Stimulated activated CD8-positive, alpha-beta memory T cell treated with anti-CD3 and anti-CD28 coated beads, Interleukin-4, amount 100 ng/mL, for 4 hours (primary cell): ENCODE measurements at regions not wholly inside any gene's neighbourhood (a gene's known extent, or its start where the extent isn't known, plus 50 kb on each side); places are given as distances from the start of the nearest gene placed in this dataset.

Experiments
- DNase-seq, 2 donors: peaks; one replicate each; pipeline ENCODE4 v3.0.0-alpha.2; 2020; ENCODE audit warnings: low read depth in 2 of 2, low spot score in 1 of 2

DNA sequence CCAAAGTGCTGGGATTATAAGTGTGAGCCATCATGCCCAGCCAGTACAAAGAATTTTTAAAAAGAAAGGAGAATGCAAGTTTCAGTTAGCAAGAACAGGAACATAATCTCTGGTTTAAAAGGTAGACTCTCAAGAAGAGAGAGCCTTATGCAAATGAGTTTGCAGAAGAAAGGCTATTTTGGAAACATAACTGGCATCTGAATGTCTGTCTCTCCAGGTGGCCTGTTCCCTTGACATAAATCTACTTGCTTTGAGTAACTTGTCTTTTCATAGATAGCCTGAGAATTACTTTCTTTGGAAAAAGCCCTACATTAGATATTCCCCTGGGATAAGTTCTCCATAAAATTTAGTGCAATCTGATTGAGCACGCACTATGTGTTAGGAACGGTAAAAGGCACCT is 109.6 kb downstream of the ICOS start:
- DNase-seq: no peak

DNA sequence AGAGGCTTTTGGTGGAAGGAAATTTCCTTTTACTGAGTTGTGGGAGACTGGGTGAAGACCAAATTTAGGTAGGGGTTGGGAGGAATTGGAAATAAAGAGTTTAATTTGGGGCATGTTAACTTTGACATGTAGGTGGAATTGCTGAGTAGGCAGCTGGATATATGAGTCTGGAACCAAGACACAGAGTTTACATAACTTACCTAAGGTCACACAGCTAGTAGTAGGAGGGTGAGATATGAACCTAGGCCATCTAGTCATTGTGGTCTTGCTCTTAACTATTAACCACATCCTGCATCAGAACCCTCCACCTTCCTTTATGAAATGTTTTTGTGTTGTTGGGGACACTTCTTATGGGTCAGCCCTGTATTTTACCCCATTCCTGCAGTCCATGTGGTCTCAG is 113.1 kb downstream of the ICOS start:
- DNase-seq: no peak

DNA sequence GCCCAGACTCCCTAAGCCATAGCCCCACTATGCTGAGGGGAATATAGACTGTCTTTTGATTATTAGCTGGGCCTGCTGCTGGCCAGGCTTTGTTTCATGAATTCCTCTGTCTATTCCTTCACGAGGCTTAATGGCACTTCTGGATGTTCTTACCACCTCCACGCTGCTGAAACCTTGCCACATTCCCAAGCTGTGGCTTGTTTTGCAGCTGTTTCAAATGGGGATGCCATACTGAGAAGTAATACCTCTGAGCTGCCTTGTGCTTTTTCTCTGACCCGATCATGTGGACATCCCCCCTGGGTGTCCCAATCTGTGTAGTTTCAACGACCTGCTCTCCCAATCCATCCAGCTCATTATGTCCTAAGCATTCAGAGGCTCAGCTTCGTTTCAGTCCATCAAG is 114.1 kb downstream of the ICOS start:
- no peak for DNase-seq

DNA sequence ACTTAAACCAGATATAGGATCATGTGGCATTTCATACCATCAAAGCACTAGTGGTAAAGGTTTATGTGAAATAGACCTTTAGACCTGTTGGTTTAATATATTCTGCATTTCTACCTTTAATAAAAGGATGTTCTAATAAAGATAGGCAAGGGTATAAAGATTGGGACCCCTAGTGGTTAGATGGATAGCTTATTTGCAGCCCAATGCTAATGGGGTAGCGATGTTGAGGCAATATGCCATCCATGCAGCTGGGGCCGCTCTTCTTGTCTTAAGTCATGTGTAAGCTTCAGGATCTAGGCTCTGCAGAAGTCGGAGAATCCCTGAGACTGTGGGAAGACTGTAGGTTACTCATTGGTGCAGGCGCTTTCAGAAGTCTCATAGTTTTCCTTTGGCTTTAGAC is 114.9 kb downstream of the ICOS start:
- no peak for DNase-seq

DNA sequence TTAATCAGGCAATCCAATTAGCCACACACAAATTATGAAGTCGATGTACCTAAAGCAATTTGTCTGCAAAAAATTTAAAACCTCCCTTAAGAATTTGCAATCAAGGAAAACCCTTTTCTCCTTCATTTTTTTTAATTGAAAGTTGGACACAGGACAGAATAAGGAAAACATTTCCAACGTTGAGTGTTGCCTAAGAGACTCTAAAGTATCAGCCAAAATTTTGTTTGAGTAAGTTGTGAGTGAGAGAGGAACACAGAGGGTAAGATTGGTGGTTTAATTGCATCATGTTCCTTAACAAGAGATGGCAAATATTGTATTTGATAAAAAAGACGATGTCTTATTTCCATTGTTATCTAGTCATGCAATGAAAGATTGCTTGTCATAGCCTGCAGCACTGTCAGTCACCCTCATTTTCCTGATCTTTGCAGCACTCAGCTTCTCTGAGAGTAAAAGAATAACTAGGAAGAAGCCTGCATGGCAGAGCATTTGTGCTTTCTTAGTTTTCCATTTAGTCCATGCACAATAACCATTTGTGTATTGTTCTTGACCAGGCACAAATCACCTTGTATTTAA is 115.5 kb downstream of the ICOS start:
- no peak for DNase-seq

DNA sequence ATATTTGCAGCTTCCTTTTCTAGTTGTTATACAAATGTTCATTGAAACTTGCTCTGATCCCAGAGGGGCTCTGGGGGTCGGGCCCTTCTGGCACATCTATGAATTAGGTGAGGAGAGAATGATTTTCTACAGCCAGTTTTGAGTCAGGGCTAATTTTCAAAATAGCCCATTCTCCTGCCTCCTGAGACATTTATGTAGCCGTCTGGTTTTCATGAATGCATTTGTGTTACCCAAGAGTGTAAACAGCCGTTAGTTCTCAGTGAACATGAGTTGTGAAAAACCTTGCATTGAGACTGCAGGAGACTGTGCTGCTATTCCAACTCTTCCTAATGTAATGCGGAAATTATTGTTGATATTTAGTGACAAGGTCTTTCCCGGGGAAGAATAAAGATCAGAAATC is 122.5 kb downstream of the ICOS start:
- no peak for DNase-seq

DNA sequence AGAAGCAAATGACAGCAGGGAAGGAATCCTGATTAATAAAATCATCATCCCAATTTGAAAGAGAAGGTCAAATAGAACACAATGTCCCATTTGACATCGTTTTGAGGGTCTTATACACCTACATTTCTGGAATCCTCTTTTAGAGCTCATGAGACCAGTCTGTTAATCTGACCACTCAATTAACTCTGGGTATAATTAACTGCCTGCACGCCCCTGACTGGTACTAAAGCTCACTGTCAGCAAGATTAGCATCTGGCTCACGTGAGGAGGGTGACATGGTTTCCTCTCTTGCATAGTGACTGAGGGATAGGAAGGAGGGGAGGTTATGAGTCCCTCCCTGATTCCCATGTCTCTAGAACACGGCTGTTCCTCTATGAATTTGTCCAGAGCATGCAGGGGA is 124.3 kb downstream of the ICOS start:
- no peak for DNase-seq

DNA sequence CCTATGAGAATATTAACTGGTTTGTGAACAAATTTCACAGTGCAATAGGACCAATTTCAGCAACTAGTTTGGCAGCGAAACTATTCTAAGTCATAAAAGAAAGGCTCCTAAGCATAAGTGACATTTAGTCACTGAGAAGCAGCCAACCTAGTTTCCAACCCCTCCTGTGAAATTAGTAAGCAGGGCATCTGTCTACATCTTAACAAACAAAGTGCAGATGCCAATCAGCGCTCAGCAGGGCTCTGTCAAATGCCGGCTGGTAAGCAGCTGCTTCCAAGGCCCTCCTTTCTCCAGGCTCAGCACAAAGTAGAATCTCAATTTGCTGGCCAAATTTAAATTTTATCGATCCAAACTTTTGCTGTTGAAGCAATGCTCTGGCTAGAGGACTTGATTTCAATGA is 124.7 kb downstream of the ICOS start:
- DNase-seq: no peak

DNA sequence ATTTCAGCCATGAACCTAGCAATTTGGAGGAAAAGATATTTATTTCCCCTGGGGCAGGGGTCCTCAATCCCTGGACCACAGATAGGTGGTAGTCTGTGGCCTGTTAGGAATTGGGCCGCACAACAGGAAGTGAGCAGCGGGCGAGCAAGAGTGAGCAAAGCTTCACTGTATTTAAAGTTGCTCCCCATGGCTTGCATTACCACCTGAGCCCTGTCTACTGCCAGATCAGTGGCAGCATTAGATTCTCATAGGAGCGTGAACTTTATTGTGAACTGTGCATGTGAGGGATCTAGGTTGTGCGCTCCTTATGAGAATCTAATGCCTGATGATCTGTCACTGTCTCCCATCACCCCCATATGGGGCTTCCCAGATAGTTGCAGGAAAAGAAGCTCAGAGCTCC is 127.6 kb downstream of the ICOS start:
- DNase-seq: no peak

DNA sequence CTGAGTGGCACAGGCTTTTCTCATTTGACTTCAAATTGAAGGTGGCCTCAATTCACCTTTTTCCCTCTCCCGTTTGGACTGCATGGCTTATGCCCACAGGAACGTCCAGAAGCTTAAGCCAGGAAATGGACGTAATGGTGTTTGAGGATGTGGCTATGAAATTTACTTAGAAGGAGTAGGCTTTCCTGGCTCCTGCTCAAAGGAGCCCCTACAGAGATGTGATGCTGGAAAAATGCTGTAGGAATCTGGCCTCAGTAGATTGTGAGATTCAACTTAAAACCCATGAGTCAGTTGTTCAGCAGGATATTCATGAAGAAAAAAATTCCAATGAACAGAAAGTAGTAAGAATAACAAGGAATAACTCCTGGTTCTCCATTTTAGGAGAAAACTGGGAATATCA is 129.0 kb downstream of the ICOS start:
- DNase-seq: no peak

DNA sequence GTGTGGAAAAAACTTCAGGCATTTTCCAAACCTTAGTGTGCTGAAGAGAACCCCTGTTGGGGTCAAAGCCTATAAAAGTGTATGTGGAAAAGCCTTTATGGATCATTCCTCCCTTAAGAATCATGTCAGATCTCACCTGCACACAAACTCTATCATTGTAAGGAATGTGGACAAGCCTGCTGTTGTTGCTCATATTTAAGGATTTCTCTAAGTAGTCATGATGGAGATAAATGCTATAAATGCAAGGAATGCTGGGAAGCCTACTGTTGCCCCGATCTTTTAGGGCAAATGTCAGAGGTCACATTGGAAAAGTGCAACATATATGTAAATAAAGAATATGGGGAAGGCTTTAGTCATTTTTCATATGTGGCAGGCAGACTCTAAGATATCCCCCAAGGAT is 129.5 kb downstream of the ICOS start:
- DNase-seq: no peak

DNA sequence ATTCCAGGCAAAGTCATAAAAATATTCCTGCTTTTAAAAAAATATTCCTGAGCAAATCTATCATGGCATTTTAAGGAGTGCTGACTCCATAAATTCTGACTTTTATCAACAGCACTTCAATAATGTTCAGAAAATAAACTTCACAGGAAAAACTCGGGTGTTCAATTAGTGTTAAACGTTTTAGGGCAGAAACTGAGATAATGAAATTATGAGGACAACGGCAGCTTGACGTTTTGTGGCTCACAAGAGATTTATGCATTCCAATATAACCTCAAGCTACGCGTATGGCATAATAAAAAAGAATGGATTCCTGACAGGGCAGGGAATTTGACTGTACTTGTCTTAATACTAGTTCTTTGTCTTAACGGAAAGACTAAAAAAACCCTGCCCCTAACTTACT is 133.2 kb downstream of the ICOS start:
- no peak for DNase-seq

DNA sequence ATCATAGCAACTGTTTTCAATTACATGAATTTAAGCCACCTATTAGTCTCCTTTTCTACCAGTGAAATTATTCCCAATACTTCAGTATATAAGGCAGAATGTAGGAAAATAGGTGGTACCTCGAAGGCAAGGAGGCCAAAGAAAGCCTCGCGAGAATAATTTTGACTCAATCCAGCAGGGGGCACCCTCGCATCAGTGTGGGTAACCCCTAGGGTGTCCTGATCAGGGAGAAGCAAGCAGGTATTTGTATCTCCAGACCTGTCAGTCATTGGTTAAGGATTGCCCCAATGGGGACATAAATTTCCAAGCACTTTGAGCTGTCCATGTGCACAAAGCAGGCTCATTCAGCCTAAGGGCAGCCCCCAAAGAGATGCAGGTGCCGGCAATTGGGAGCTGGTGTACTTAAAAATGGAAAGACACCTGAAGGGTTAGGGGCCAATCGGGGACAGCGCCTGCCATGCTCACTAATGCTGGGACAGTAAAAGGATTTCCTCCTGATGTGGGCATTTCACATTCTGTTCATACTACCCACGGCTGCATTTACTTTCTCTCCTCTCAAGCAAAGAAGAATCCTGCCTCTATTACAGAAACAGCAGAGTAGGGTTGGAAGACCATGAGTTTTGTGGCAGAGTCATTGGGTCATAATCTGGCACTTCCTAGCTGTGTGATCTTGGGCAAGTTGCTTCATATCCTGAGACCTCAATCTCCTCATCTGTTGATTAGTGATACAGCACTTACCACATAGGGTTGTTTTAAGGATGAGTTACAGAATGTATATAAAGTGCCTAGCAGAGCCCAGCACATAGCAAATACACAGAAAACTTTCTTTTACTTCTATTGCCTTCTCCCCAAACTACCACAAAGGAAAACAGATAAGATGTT is 136.1 kb downstream of the ICOS start:
- DNase-seq: peak; percentile 4 to 35

DNA sequence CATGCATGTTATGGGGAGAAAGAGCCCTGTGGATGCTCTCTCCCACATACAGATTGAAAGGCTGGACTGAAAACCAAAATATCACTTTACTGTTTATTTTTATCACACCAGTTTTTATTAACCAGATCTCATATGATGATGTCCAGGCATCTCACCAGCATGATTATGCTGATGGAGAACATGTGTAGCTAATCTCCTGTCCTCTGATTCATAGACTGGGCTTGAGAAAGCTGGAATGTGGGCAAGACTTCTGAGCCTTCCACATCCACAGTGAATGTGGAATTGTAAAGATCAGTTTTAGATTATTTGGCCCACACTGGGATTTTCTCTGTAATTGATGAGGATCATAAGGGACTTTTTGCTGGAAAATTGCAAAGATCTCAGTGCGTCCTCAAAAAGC is 137.9 kb downstream of the ICOS start:
- no peak for DNase-seq

DNA sequence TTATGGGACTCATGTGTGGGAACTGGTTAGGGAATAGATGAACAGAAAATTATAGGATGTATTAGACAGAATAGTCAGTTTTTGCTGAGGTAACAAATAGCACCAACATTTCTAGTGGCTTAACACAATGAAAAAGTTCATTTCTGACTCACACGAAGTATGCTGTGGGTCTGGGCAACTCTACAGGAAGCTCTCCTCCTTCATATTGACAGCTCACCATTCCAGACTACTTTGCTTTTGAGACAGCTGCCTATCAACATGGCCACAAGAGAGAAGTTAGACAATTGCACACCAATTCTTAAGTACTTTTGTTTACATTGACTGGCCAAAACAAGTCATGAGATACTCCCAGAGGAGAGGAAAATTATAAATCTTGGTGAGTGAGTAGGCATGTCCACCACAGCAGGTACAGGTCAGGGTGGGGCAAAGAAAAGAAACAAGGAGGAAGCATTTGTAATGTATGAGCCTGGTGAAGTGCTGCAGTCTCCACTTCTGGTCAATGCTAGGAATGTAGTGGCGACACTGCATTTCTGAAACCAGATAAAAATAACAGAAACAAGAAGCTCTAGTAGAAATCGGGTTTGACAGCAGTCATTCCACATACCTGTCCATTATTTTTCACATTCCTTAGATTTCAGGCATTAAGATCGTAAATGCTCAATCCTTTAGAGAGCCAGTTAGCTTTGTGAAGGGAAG is 141.6 kb downstream of the ICOS start:
- no peak for DNase-seq

DNA sequence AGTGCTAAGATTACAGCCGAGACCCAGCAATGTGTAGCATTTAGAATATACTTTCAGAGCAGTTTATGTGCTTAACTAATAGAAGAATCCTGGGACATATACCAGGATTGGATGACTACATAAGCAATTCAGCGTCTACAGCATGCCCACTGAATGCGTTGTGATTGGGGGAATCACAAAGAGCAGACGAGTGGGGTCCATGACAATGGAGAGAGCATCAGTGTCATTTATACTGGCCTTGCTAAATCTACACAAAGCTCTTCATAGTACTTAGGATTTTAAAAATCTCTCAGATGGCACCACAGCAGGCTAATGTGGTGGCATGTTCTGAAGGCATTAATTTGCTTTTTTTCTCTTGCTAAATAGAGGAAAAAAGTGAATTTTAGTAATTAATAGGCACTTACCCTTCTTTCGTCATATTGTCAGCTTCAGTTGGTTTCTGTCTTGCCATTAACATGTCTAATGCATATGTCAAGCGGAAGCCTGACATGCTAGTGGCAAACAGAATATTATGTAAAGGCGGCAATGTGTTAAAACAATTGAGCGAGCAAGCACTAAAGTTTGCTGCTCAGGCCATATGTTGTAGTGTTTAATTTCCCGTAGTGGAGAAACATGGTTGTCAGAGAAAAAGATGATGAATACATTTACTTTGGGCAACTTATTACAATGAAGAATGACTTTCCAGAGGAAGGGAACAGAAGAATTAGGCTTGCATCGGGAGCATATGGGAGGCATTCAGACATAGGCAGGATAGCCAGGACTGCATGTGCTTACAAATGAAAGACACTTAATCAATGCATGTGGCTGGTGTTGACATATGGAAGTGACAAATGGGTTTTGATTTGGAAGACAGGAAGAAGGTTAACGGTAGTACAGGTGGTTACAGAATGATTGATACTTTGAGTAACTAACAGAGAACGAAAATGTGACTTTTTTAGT is 145.2 kb downstream of the ICOS start:
- no peak for DNase-seq

DNA sequence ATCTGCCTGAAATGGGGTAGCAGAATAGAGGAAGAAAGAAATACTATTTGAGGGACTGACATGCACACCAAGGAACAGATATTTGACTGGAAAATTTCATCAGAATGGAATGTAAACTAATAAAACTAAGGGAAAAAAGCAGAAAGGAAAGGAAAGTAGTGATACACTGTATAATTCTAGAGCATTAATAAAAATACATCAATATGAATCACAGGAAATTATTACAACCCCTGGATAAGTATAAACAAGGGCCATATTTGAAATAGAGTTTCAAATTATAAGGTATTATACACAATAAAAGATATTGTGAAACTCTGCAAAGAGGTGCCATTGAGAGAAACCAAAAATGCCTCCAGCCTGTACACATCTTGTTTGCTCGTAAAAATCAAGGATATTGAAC is 149.6 kb downstream of the ICOS start:
- DNase-seq: no peak

DNA sequence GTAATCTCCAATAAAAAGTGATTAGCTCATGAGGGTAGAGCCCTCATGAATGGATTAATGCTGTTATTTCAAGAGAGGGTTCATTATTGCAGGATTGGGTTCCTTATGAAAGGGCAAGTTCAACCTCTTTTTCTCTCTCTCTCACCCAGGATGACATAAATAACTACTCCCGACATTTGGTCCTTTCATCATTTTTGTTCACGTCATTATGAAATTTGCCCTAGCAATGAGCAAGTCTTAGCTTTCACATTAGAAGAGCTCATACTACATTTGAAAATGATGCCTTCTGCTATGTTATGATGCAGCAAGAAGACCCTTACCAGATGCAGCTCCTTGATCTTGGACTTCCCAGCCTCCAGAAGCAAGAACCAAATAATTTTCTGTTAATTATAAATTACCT is 152.5 kb downstream of the ICOS start:
- no peak for DNase-seq

DNA sequence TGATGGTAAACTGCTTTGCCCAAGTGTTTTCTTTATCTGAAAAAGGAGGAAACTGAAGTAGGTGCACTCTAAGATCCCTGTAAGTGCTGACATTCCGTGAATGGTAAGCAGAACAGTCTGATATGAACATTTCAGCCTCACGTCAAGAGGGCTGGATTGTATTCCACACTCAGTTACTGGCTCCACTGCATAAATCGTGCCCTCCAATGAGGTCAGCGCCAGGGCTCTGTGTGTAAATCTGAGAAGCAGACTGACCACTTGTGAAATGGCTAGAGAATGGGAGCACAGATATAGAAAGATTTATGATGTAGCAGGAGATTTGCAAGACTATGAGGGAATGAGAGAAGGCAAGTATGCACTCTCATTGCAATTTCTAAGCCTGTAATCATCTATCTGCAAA is 153.0 kb downstream of the ICOS start:
- DNase-seq: no peak

DNA sequence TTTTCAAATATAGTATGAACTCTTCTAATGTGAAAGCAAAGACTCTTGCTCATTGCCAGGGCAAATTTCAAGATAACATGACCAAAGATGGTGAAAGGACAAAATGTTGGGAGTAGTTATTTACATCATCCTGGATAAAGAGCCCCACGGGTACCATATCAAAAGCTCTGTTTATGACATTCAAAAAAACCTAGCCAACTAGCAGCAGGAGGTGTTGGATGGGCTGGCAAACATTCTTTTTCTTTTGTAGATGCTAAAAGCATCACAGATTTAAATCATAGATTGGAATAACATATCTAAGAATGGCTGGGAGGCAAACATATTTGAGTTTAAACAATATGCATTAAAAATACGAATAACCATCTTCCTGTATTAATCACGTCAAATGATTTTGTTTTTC is 153.5 kb downstream of the ICOS start:
- no peak for DNase-seq

DNA sequence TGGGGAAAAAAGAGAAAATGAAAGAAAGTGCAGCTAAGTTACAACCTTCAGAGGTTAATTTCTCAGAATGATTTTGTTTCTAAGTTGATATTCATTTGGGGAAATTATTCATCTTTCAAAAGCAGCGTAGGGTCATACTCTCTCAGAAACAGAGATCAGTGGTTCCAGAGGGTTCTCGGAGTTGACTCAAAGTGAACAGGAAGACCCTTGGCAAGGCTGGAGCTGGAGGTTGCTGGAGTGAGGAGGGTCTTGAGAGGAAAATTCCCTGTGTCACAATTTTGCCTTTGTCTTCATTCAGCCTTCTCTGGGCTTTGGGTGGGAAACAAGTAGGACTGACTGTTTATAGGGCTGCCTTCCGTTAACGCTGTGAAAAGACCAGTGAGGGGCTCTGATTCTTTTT is 168.2 kb downstream of the ICOS start:
- DNase-seq: no peak
